HL-60 (cell line): ENCODE measurements at regions not wholly inside any gene's neighbourhood (a gene's known extent, or its start where the extent isn't known, plus 50 kb on each side); places are given as distances from the start of the nearest gene placed in this dataset.

Experiments used
- DNase-seq, 2 experiments: peaks; one replicate each; pipeline ENCODE4 v3.0.0-alpha.2; 2010 to 2020; ENCODE audit warnings: low read depth in 1 of 2, low spot score in 1 of 2
- H3K27ac ChIP-seq: fragments of 250-450 bp; sonication (Bioruptor Pico); replicated peaks from 2 replicates; pipeline ENCODE4 v1.5.1; 2020; ENCODE audit warnings: mild to moderate bottlenecking, moderate library complexity
- H3K27me3 ChIP-seq: fragments of 250-450 bp; sonication (Bioruptor Pico); 2 replicates; pipeline ENCODE4 v1.5.1; 2021; ENCODE audit warnings: mild to moderate bottlenecking, moderate library complexity; ENCODE audit not compliant: insufficient read depth, poor library complexity, severe bottlenecking
- H3K4me3 ChIP-seq: replicated peaks from 2 replicates; pipeline ENCODE4 v1.5.1; 2011; ENCODE audit warnings: mild to moderate bottlenecking, control low read depth, low read length; ENCODE audit not compliant: insufficient read depth
- CTCF ChIP-seq: IDR thresholded peaks from one replicate; pipeline ENCODE4 v1.5.1; 2011; ENCODE audit warnings: low read length, control low read depth, inconsistent platforms; ENCODE audit not compliant: insufficient read depth
- GABPA ChIP-seq: IDR thresholded peaks from 2 replicates; pipeline ENCODE4 v1.6.1; 2012; ENCODE audit warnings: low read depth
- POLR2AphosphoS5 ChIP-seq: IDR thresholded peaks from 2 replicates; pipeline ENCODE4 v1.6.1; 2012; ENCODE audit warnings: low read depth
- REST ChIP-seq: IDR thresholded peaks from 2 replicates; pipeline ENCODE4 v1.6.1; 2012; ENCODE audit warnings: low read depth; ENCODE audit not compliant: insufficient replicate concordance
- SPI1 ChIP-seq: IDR thresholded peaks from 2 replicates; pipeline ENCODE4 v1.6.1; 2012; ENCODE audit warnings: low read depth, mild to moderate bottlenecking, borderline replicate concordance

- Histone ChIP-seq H3K27ac (no peak overlapping the region), H3K27me3 (peaks cover 3% of the 10 kb centered on the region), H3K4me3 (no peak overlapping the region)
- no peak for DNase-seq
- TF ChIP-seq CTCF (no peak), REST (no peak), SPI1 (no peak), POLR2AphosphoS5 (no peak), GABPA (no peak)
These were observed 127.5 kb downstream of the SS18 start for GRCh38 chr18:25962919-25963318.

- peaks cover 3% of the 10 kb centered on the region for H3K27me3 ChIP-seq
- no peak overlapping the region for H3K27ac ChIP-seq
- no peak for DNase-seq
- TF ChIP-seq REST (no peak), CTCF (no peak), POLR2AphosphoS5 (no peak), GABPA (no peak), SPI1 (no peak)
- H3K4me3 ChIP-seq, result no peak overlapping the region
These were observed 128.2 kb downstream of the SS18 start for GRCh38 chr18:25962176-25962575.

GRCh38 chr18:25957017-25957416 is 133.4 kb downstream of the SS18 start:
- DNase-seq, result no peak
- TF ChIP-seq SPI1 (no peak), REST (no peak), CTCF (no peak), POLR2AphosphoS5 (no peak), GABPA (no peak)
- no peak overlapping the region for H3K4me3 ChIP-seq
- peaks cover 3% of the 10 kb centered on the region for H3K27me3 ChIP-seq
- no peak overlapping the region for H3K27ac ChIP-seq
